Fibroblast of lung (primary cell): ENCODE measurements at regions not wholly inside any gene's neighbourhood (a gene's known extent, or its start where the extent isn't known, plus 50 kb on each side); places are given as distances from the start of the nearest gene placed in this dataset.

Experiments used
- DNase-seq, 2 donors: peaks; one replicate each; pipeline versions ENCODE4 v3.0.0 to v3.0.0-alpha.2; 2010; ENCODE audit warnings: low read depth in 2 of 2
- H2AFZ ChIP-seq: 2 replicates; pipeline ENCODE4 v1.5.1; 2012; ENCODE audit warnings: low read length, control low read depth, inconsistent platforms
- H3K27ac ChIP-seq: 2 replicates; pipeline ENCODE4 v1.5.1; 2011; ENCODE audit warnings: low read length, control low read depth; ENCODE audit not compliant: insufficient read depth
- H3K27me3 ChIP-seq: 2 replicates; pipeline ENCODE4 v1.5.1; 2011; ENCODE audit warnings: mild to moderate bottlenecking, low read length; ENCODE audit not compliant: control insufficient read depth, insufficient read depth
- H3K36me3 ChIP-seq: 2 replicates; pipeline ENCODE4 v1.5.1; 2011; ENCODE audit warnings: low read length; ENCODE audit not compliant: control insufficient read depth, insufficient read depth
- H3K4me1 ChIP-seq: 2 replicates; pipeline ENCODE4 v1.5.1; 2011; ENCODE audit warnings: low read length; ENCODE audit not compliant: control insufficient read depth, insufficient read depth; ENCODE audit errors: extremely low read depth
- H3K4me2 ChIP-seq: 2 replicates; pipeline ENCODE4 v1.5.1; 2011; ENCODE audit warnings: low read length, control low read depth; ENCODE audit not compliant: insufficient read depth; ENCODE audit errors: extremely low read depth
- H3K4me3 ChIP-seq, 4 experiments: fragments of 200-600 bp in 1 of 4; sonication (generic) in 1 of 4; replicated peaks in 1 of 4; 2 replicates each; pipeline ENCODE4 v1.5.1; 2011 to 2016; ENCODE audit warnings: low read length in 4 of 4, low read depth in 3 of 4, mild to moderate bottlenecking in 3 of 4, control low read depth in 2 of 4, inconsistent platforms in 1 of 4, mixed read lengths in 1 of 4; ENCODE audit not compliant: insufficient read depth in 1 of 4; ENCODE audit errors: control extremely low read depth in 1 of 4
- H3K79me2 ChIP-seq: 2 replicates; pipeline ENCODE4 v1.5.1; 2012; ENCODE audit warnings: mild to moderate bottlenecking, low read length, inconsistent platforms; ENCODE audit not compliant: control insufficient read depth, insufficient read depth
- H3K9ac ChIP-seq: 2 replicates; pipeline ENCODE4 v1.5.1; 2011; ENCODE audit warnings: mild to moderate bottlenecking, low read length, control low read depth; ENCODE audit not compliant: insufficient read depth
- H3K9me3 ChIP-seq: 2 replicates; pipeline ENCODE4 v1.5.1; 2012; ENCODE audit warnings: low read depth, low read length; ENCODE audit not compliant: control insufficient read depth, insufficient read depth
- H4K20me1 ChIP-seq: 2 replicates; pipeline ENCODE4 v1.5.1; 2011; ENCODE audit warnings: low read length; ENCODE audit not compliant: control insufficient read depth, insufficient read depth; ENCODE audit errors: extremely low read depth
- CTCF ChIP-seq, 2 donors: IDR thresholded peaks in 1 of 2; conservative IDR thresholded peaks in 1 of 2; 1 replicate in 1 of 2; 2 replicates in 1 of 2; pipeline ENCODE4 v1.5.1; 2011 to 2012; ENCODE audit warnings: low read length in 2 of 2, control low read depth in 1 of 2, inconsistent platforms in 1 of 2, low read depth in 1 of 2, mild to moderate bottlenecking in 1 of 2
- EZH2 ChIP-seq: IDR thresholded peaks from 2 replicates; pipeline ENCODE4 v1.5.1; 2012; ENCODE audit warnings: low read length, control low read depth, mild to moderate bottlenecking; ENCODE audit errors: missing control alignments

GRCh38 chr11:130792772-130793171 is 123.5 kb downstream of the SNX19 start:
- Histone ChIP-seq H4K20me1 (no peaks in the 10 kb centered on the region), H3K27ac (no peak overlapping the region), H3K9ac (no peak overlapping the region), H2AFZ (no peak overlapping the region), H3K9me3 (no peaks in the 10 kb centered on the region), H3K27me3 (no peaks in the 10 kb centered on the region), H3K36me3 (no peaks in the 10 kb centered on the region), H3K4me2 (no peak overlapping the region), H3K4me3 (no peak overlapping the region), H3K79me2 (no peaks in the 10 kb centered on the region), H3K4me1 (peaks cover under 1% of the 10 kb centered on the region)
- DNase-seq, result no peak
- TF ChIP-seq CTCF (conservative IDR thresholded peaks at IDR 0.05 in 1 of 2, IDR thresholded peaks at IDR 0.05 in 1 of 2; ENCODE audit: low read depth in 1 of 2, low read length in 2 of 2), result no peak
- no peak for TF ChIP-seq EZH2

GRCh38 chr11:130796828-130797227 is 119.5 kb downstream of the SNX19 start:
- no peak overlapping the region for H2AFZ ChIP-seq
- no peak overlapping the region for H3K27ac ChIP-seq
- peaks cover 5% of the 10 kb centered on the region for H3K4me1 ChIP-seq
- TF ChIP-seq EZH2 (no peak), CTCF (conservative IDR thresholded peaks at IDR 0.05 in 1 of 2, IDR thresholded peaks at IDR 0.05 in 1 of 2; ENCODE audit: low read depth in 1 of 2, low read length in 2 of 2) (no peak)
- H3K9ac ChIP-seq, result no peak overlapping the region
- H3K4me3 ChIP-seq, result no peak overlapping the region
- H4K20me1 ChIP-seq, result no peaks in the 10 kb centered on the region
- H3K36me3 ChIP-seq, result no peaks in the 10 kb centered on the region
- H3K79me2 ChIP-seq, result no peaks in the 10 kb centered on the region
- H3K4me2 ChIP-seq, result no peak overlapping the region
- H3K9me3 ChIP-seq, result no peaks in the 10 kb centered on the region
- DNase-seq, result no peak
- H3K27me3 ChIP-seq, result no peaks in the 10 kb centered on the region

GRCh38 chr11:130798280-130798679 is 118.0 kb downstream of the SNX19 start:
- H3K27me3 ChIP-seq, result no peaks in the 10 kb centered on the region
- peak; percentile 68 to 99 for DNase-seq
- no peaks in the 10 kb centered on the region for H4K20me1 ChIP-seq
- no peak overlapping the region for H3K4me3 ChIP-seq
- no peak overlapping the region for H3K9ac ChIP-seq
- TF ChIP-seq EZH2 (no peak), CTCF (conservative IDR thresholded peaks at IDR 0.05 in 1 of 2, IDR thresholded peaks at IDR 0.05 in 1 of 2; ENCODE audit: low read depth in 1 of 2, low read length in 2 of 2) (no peak)
- peaks cover 5% of the 10 kb centered on the region for H3K4me1 ChIP-seq
- no peak overlapping the region for H2AFZ ChIP-seq
- no peaks in the 10 kb centered on the region for H3K9me3 ChIP-seq
- H3K36me3 ChIP-seq, result no peaks in the 10 kb centered on the region
- no peak overlapping the region for H3K4me2 ChIP-seq
- no peaks in the 10 kb centered on the region for H3K79me2 ChIP-seq
- H3K27ac ChIP-seq, result peak overlapping the region; percentile 40
